Immature natural killer cell (primary cell): ENCODE measurements at regions not wholly inside any gene's neighbourhood (a gene's known extent, or its start where the extent isn't known, plus 50 kb on each side); places are given as distances from the start of the nearest gene placed in this dataset.

Experiments used
- DNase-seq, 3 donors: peaks; one replicate each; pipeline ENCODE4 v3.0.0; 2022; ENCODE audit warnings: mixed read lengths in 1 of 3
- H3K27ac Mint-ChIP-seq, 6 donors: one replicate each; pipeline ENCODE4 v1.8.0; 2020; ENCODE audit warnings: mixed read lengths in 6 of 6, mild to moderate bottlenecking in 5 of 6, inconsistent platforms in 4 of 6, moderate library complexity in 3 of 6
- H3K27me3 Mint-ChIP-seq, 3 donors: one replicate each; pipeline ENCODE4 v1.8.0; 2020 to 2021; ENCODE audit warnings: low read depth in 3 of 3, mild to moderate bottlenecking in 3 of 3, mixed read lengths in 3 of 3, moderate library complexity in 3 of 3, inconsistent platforms in 1 of 3
- H3K36me3 Mint-ChIP-seq, 3 donors: one replicate each; pipeline ENCODE4 v1.8.0; 2020; ENCODE audit warnings: mixed read lengths in 3 of 3, inconsistent platforms in 2 of 3, mild to moderate bottlenecking in 2 of 3
- H3K4me1 Mint-ChIP-seq, 2 donors: one replicate each; pipeline ENCODE4 v1.8.0; 2020; ENCODE audit warnings: inconsistent platforms in 2 of 2, mild to moderate bottlenecking in 2 of 2, mixed read lengths in 2 of 2, moderate library complexity in 1 of 2
- H3K4me3 Mint-ChIP-seq, 5 donors: one replicate each; pipeline ENCODE4 v1.8.0; 2020; ENCODE audit warnings: mild to moderate bottlenecking in 5 of 5, mixed read lengths in 5 of 5, inconsistent platforms in 3 of 5, moderate library complexity in 3 of 5
- H3K9me3 Mint-ChIP-seq, 6 donors: one replicate each; pipeline ENCODE4 v1.8.0; 2020; ENCODE audit warnings: mild to moderate bottlenecking in 6 of 6, mixed read lengths in 6 of 6, inconsistent platforms in 4 of 6, moderate library complexity in 3 of 6

- Mint-ChIP-seq H3K27me3 (peaks cover 0 to 2% (median 0%) of the 10 kb centered on the region in 3 donors), H3K9me3 (peaks cover 4 to 25% (median 10%) of the 10 kb centered on the region in 6 donors), H3K4me1 (no peaks in the 10 kb centered on the region), H3K4me3 (no peak overlapping the region), H3K36me3 (peaks cover 0 to 3% (median 0%) of the 10 kb centered on the region in 3 donors), H3K27ac (no peak overlapping the region)
- DNase-seq: no peak
Measured at GRCh38 chr13:107516517-107516916, 698.8 kb downstream of the LIG4 start.

GRCh38 chr13:107512551-107512950 lies 702.8 kb downstream of the LIG4 start:
- Mint-ChIP-seq H3K4me1 (no peaks in the 10 kb centered on the region), H3K4me3 (no peak overlapping the region), H3K36me3 (peaks cover 0 to 3% (median 0%) of the 10 kb centered on the region in 3 donors), H3K27me3 (peaks cover 0 to 4% (median 2%) of the 10 kb centered on the region in 3 donors), H3K27ac (no peak overlapping the region), H3K9me3 (peaks cover 8 to 35% (median 9%) of the 10 kb centered on the region in 6 donors)
- DNase-seq: no peak

DNA sequence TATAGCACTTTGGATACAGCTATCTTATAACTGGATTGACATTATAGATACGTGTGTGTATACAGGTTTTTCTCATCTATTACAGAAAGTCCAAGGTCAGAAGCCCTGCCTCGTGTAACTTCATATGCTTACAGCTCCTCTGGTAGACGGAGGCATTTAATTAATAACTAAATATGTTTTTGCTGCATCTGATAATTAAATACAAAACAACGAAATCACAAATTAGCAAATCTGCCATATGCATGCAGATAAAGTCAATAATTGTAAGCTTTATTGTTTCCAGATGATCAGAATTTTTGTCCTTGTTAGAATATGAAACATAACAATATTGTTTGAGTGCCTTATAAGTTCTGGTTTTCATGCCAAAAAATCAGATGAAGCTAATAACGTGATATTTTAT lies 717.7 kb downstream of the LIG4 start:
- Mint-ChIP-seq H3K36me3 (no peaks in the 10 kb centered on the region), H3K4me1 (peaks cover 6 to 10% of the 10 kb centered on the region in 2 donors), H3K27me3 (peaks cover 0 to 2% (median 0%) of the 10 kb centered on the region in 3 donors), H3K27ac (no peak overlapping the region), H3K4me3 (no peak overlapping the region), H3K9me3 (peaks cover 3 to 16% (median 6%) of the 10 kb centered on the region in 6 donors)
- DNase-seq: no peak

- no peak for DNase-seq
- H3K9me3 Mint-ChIP-seq: peaks cover 3 to 36% (median 22%) of the 10 kb centered on the region in 6 donors
- no peak overlapping the region for H3K4me3 Mint-ChIP-seq
- H3K36me3 Mint-ChIP-seq: no peaks in the 10 kb centered on the region
- no peak overlapping the region for H3K27ac Mint-ChIP-seq
- peaks cover 0 to 9% (median 0%) of the 10 kb centered on the region in 3 donors for H3K27me3 Mint-ChIP-seq
- H3K4me1 Mint-ChIP-seq: peaks cover 6 to 10% of the 10 kb centered on the region in 2 donors
Measured at GRCh38 chr13:107493266-107493665, 722.1 kb downstream of the LIG4 start.

DNA sequence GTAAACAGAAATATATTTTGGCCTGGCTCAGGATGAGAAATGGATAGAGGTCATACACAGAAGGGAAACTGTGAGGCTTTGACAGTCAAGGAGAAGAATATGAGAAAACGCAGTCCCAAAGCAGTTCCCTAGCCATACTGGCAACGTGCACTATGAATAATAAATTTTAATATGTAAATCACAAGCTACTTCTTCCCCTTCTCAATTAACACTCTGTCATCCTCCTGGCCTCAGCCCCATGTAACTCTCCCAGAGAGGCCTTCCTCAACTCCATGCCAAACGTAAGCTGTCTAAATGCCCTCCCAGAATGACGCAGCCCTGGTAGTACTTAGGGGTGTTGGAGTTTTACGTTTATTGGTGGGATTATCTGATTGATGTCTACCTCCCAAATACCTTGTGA lies 732.6 kb downstream of the LIG4 start:
- Mint-ChIP-seq H3K9me3 (peaks cover 5 to 32% (median 7%) of the 10 kb centered on the region in 6 donors), H3K36me3 (peaks cover 0 to 3% (median 0%) of the 10 kb centered on the region in 3 donors), H3K27ac (no peak overlapping the region), H3K27me3 (no peaks in the 10 kb centered on the region), H3K4me1 (no peaks in the 10 kb centered on the region), H3K4me3 (no peak overlapping the region)
- DNase-seq: no peak

GRCh38 chr13:107480130-107480529 lies 735.2 kb downstream of the LIG4 start:
- no peak overlapping the region for H3K4me3 Mint-ChIP-seq
- peaks cover 0 to 25% (median under 1%) of the 10 kb centered on the region in 6 donors for H3K9me3 Mint-ChIP-seq
- H3K27me3 Mint-ChIP-seq: no peaks in the 10 kb centered on the region
- peaks cover 0 to 3% (median 0%) of the 10 kb centered on the region in 3 donors for H3K36me3 Mint-ChIP-seq
- DNase-seq: no peak
- no peaks in the 10 kb centered on the region for H3K4me1 Mint-ChIP-seq
- H3K27ac Mint-ChIP-seq: no peak overlapping the region

GRCh38 chr13:107477772-107478379 lies 737.5 kb downstream of the LIG4 start:
- Mint-ChIP-seq H3K36me3 (peaks cover 0 to 2% (median 0%) of the 10 kb centered on the region in 3 donors), H3K4me1 (no peaks in the 10 kb centered on the region), H3K4me3 (no peak overlapping the region), H3K27me3 (peaks cover 0 to under 1% (median 0%) of the 10 kb centered on the region in 3 donors), H3K27ac (no peak overlapping the region), H3K9me3 (peaks cover 0 to 41% (median 3%) of the 10 kb centered on the region in 6 donors)
- no peak for DNase-seq

GRCh38 chr13:107475753-107476453 lies 739.4 kb downstream of the LIG4 start:
- Mint-ChIP-seq H3K4me1 (no peaks in the 10 kb centered on the region), H3K4me3 (no peak overlapping the region), H3K27ac (no peak overlapping the region), H3K9me3 (peaks cover 0 to 41% (median 6%) of the 10 kb centered on the region in 6 donors), H3K27me3 (peaks cover 0 to 2% (median 0%) of the 10 kb centered on the region in 3 donors), H3K36me3 (no peaks in the 10 kb centered on the region)
- no peak for DNase-seq

- Mint-ChIP-seq H3K36me3 (no peaks in the 10 kb centered on the region), H3K4me3 (no peak overlapping the region), H3K27me3 (peaks cover 0 to 2% (median 2%) of the 10 kb centered on the region in 3 donors), H3K27ac (no peak overlapping the region), H3K9me3 (peaks cover 4 to 48% (median 6%) of the 10 kb centered on the region in 6 donors), H3K4me1 (no peaks in the 10 kb centered on the region)
- no peak for DNase-seq
Measured at GRCh38 chr13:107473253-107473652, 742.1 kb downstream of the LIG4 start.

- peaks cover 0 to 34% (median 6%) of the 10 kb centered on the region in 6 donors for H3K9me3 Mint-ChIP-seq
- peaks cover 0 to 6% (median 0%) of the 10 kb centered on the region in 3 donors for H3K27me3 Mint-ChIP-seq
- peak overlapping the region in 1 of 5 donors; percentile 7 for H3K4me3 Mint-ChIP-seq
Measured at GRCh38 chr13:107466326-107467099, 748.8 kb downstream of the LIG4 start.

GRCh38 chr13:107462501-107462900 lies 752.8 kb downstream of the LIG4 start:
- Mint-ChIP-seq H3K27me3 (peaks cover 0 to 5% (median 0%) of the 10 kb centered on the region in 3 donors), H3K27ac (no peak overlapping the region), H3K9me3 (peaks cover 0 to 21% (median 7%) of the 10 kb centered on the region in 6 donors), H3K4me3 (no peak overlapping the region), H3K36me3 (no peaks in the 10 kb centered on the region), H3K4me1 (peaks cover 0 to 10% of the 10 kb centered on the region in 2 donors)
- no peak for DNase-seq

More at GRCh38 chr13:107466326-107467099, 748.8 kb downstream of the LIG4 start:
- Mint-ChIP-seq H3K27ac (no peak overlapping the region), H3K4me1 (peaks cover 0 to 10% of the 10 kb centered on the region in 2 donors), H3K36me3 (no peaks in the 10 kb centered on the region)
- DNase-seq: no peak

DNA sequence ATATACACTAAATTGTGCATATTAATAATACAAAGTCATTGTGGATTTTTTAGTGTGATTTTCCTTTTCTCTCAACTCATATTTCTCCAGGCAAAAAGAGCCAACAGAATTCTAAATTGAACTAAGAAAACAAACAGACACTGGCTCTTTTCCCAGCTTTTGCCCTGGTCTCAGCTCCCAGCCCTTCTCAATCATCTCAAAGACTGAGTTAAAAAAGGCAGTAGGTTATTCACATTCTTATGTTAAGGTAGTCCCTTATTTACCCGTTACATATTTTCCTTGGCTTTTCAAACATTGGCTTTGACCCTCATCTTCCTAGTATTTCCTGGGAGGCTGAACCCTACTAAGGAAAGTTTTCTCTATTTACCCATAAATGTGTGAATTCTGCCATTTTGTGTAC lies 753.6 kb downstream of the LIG4 start:
- peaks cover 0 to 15% (median 7%) of the 10 kb centered on the region in 6 donors for H3K9me3 Mint-ChIP-seq
- H3K4me3 Mint-ChIP-seq: no peak overlapping the region
- H3K4me1 Mint-ChIP-seq: peaks cover 0 to 6% of the 10 kb centered on the region in 2 donors

GRCh38 chr13:107459430-107459829 lies 755.9 kb downstream of the LIG4 start:
- Mint-ChIP-seq H3K9me3 (peaks cover 2 to 12% (median 9%) of the 10 kb centered on the region in 6 donors), H3K4me1 (peaks cover 0 to 7% of the 10 kb centered on the region in 2 donors), H3K4me3 (no peak overlapping the region), H3K27ac (no peak overlapping the region), H3K27me3 (peaks cover 0 to 2% (median 0%) of the 10 kb centered on the region in 3 donors), H3K36me3 (no peaks in the 10 kb centered on the region)
- no peak for DNase-seq

More for the DNA sequence above, 753.6 kb downstream of the LIG4 start:
- Mint-ChIP-seq H3K27ac (no peak overlapping the region), H3K36me3 (no peaks in the 10 kb centered on the region), H3K27me3 (peaks cover 0 to 5% (median 0%) of the 10 kb centered on the region in 3 donors)
- no peak for DNase-seq
